ENCODE measurements at regions not wholly inside any gene's neighbourhood (a gene's known extent, or its start where the extent isn't known, plus 50 kb on each side); places are given as distances from the start of the nearest gene placed in this dataset.

- TF ChIP-seq CTCF (IDR thresholded peaks at IDR 0.05) (no peak), EZH2 (IDR thresholded peaks at IDR 0.05; ENCODE audit: borderline replicate concordance, insufficient read depth, low read depth, low read length, poor library complexity, severe bottlenecking) (no peak)
Measured at GRCh38 chr2:161045726-161046125, 114.5 kb upstream of the TANK start.

Measured in B cell (primary cell).